Epithelial cell of prostate (primary cell): ENCODE measurements at regions not wholly inside any gene's neighbourhood (a gene's known extent, or its start where the extent isn't known, plus 50 kb on each side); places are given as distances from the start of the nearest gene placed in this dataset.

Experiments used
- DNase-seq: peaks from one replicate; pipeline ENCODE4 v3.0.0-alpha.2; 2011; ENCODE audit warnings: low read depth, low spot score
- H3K27ac ChIP-seq: fragments of 450-650 bp; 2 replicates; pipeline ENCODE4 v1.5.1; 2017; ENCODE audit warnings: mild to moderate bottlenecking

DNA sequence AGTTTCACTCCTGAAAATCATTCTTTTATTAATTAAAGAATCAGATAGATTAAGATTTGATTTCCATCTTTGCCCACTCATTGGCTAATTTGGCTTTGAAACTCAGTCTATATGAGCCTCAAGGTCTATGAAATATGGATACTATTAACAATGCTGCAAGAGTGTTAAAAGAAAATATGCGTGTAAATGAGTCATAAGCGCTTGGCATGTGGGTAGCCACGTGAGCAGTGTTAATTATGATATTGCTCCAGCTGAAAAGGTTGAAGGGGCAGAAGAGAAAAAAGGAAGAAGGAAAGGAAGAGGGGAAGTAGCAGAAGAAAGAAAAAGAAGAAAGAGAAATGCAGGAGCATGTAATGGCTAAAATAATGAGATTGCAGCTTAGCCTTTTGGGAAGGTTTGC, 151.4 kb downstream of the CHRM3 start:
- H3K27ac ChIP-seq: no peak overlapping the region
- DNase-seq: no peak

DNA sequence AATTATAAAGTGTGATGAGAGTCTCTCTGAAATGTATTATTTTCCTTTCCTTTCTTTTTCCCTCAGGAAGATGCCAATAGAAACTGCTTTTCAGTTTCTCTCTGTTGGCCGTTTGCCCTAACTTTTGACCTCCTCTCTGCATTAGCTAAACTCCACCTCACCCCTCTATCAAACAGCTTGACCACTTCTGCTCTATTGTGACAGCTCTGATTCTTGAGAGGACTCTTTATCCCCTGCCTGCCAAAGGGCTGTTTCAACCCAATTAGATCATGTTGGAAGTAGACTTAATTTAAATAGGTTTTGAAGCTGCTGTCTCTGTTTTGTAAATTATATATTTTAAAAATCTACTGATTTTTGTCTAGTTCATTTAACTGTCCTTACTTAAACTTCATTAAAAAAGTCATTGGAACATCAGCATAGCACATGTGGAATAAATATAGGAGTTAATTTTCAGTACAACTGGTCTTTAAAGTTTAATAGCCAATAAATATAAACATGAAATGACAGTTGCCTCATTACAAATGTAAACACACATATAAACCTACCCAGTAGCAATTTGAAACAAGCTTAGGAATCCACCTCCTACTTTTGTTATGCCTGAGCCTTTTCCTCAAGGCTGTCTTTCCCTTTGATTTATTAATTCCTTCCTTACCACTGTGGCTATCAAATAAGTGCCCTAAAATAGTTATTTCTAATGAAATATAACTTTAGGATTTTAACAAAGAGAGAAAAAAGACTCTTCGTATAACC, 152.0 kb downstream of the CHRM3 start:
- H3K27ac ChIP-seq: no peak overlapping the region
- DNase-seq: no peak

DNA sequence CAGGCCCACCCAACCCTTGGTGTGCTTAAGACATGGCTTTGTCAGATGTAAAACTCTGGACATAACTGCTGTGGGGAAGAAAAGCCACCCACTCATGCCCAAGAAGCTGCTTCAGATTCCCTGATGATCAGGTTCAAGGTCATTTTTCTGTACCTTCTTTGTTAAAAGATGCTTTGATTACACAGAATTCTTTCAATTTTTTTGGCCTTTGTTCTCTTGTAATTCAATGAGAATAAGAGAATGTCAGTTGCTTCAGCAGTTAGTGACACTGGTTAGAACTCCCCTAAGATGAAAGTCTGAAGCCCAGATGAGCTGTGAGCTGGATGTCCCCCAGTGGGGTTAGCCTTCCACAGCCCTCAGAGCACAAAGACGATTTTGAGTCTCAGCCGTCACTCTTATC, 152.7 kb downstream of the CHRM3 start:
- no peak for DNase-seq
- no peak overlapping the region for H3K27ac ChIP-seq

DNA sequence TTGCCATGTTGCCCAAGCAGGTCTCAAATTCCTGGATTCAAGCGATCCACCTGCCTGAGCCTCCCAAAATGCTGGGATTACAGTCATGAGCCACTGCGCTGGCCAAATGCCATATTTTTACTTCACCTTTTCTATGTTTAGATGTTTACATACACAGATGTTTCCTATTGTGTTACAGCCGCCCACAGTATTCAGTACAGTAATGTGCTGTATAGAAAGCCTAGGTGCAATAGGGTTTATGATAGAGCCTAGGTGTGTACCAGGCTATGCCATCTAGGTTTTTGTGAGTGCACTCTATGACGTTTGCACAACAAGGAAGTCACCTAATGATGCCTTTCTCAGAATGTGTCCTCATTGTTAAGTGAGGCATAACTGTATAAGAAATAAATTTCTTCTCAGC, 153.4 kb downstream of the CHRM3 start:
- DNase-seq: no peak

DNA sequence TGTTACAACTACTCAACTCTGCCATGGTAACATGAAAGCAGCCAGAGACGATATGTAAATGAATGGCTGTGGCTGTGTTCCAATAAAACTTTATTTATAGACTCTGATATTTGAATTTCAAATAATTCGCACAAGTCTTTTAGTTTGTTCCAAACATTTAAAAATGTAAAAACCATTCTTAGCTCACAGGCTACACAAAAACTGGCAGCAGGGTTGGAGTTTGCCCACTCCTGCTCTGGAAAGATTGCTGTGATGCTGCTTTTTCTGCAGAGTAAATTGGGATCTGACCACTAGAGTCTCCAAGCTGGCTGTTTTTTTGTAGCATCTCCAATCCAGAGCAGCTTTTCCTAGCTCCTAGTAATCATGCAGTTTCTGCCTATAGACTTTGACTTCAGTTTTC, 157.5 kb downstream of the CHRM3 start:
- DNase-seq: no peak
- H3K27ac ChIP-seq: no peak overlapping the region

More for the DNA sequence above, 153.4 kb downstream of the CHRM3 start:
- H3K27ac ChIP-seq: no peak overlapping the region

DNA sequence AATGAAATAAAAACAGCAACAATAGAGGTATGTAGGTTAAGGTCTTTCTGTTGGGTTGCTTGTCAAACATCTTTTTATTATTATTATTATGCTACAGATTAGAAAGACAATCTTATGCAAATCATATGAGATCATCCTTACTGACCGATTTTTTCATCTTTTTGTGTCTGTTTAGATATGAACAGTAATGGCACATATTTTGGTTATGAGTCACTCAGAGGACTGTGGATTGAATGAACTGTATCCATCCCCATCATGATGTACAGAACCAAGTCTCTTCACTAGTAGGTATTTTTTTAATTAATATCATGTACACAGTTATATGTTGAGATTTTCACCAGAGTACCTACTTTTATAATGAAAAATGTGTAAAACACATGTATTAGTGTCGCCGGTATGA, 159.1 kb downstream of the CHRM3 start:
- no peak overlapping the region for H3K27ac ChIP-seq
- DNase-seq: no peak

DNA sequence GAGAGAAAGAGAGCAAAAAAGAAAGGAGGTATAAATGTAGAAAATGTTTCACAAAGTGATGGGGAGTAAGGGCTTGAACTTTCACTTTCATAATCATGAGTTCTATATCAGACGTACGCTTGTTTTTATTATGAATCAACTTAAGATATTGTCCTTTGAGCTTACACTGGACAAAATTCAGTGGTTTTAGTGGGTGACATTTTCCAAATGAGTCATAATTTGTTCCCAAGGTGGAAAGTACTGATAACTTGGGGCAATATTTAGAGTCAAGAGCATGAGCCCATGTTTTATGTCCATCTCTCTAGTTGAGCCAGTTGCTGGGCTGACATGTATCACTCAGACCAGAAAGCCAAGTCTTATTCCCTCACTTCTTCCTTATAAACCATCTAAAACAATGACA, 161.6 kb downstream of the CHRM3 start:
- no peak for DNase-seq
- no peak overlapping the region for H3K27ac ChIP-seq

DNA sequence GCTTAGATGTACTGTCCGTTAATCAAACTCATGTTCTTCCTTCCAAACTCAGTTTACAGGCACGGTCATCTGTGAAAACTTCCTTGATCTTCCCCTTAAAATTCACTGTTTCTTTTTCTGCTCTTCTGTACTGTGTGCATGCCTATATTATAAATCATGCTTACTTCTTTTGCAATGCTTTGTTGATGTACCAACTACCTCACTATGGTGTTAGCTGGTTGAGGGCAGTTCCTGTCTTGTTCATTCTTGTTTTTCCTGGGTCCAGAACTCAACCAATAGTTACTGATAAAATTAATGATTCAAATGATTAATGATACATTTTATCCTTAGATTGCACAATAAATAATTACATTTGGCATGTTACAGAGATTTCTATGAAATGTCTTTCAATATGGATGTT, 163.8 kb downstream of the CHRM3 start:
- DNase-seq: peak; percentile 58
- H3K27ac ChIP-seq: peak overlapping the region; percentile 42

DNA sequence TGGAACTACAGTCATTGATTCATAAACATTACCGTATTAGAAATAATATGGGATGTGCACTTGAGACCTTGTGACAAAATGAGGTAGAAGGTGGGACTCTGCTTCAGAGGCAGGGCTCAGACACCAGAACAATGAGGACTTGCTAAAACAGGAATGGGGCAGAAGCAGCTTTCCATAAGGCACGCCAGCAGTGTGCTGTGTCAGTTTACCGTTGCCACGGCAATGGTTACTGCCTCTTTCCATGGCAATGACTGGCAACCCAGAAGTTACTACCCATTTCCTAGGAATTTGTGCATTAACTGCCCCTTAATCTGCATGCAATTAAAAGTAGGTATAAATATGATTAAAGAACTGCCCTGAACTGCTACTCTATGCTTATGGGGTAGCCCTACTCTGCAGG, 169.0 kb downstream of the CHRM3 start:
- no peak for DNase-seq
- no peak overlapping the region for H3K27ac ChIP-seq

DNA sequence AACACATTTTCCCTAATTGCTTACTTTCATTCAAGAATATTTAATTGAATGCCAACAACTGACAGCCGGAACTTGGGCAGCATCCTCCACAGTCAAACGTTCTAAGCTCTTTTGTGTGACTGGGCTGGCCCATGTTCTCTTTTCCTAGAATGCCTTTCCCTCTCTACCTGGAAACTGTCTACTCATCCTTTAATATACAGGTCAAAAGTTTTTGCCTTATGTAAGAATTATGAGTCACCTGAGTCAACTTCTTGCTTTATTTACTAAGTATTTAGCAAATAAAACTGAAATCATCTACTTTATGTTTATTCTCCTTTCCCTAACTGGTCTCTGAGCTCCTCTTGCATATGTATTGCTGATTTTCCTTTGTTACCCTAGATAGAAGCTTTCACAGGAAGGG, 172.2 kb downstream of the CHRM3 start:
- H3K27ac ChIP-seq: peak overlapping the region; percentile 31
- no peak for DNase-seq

DNA sequence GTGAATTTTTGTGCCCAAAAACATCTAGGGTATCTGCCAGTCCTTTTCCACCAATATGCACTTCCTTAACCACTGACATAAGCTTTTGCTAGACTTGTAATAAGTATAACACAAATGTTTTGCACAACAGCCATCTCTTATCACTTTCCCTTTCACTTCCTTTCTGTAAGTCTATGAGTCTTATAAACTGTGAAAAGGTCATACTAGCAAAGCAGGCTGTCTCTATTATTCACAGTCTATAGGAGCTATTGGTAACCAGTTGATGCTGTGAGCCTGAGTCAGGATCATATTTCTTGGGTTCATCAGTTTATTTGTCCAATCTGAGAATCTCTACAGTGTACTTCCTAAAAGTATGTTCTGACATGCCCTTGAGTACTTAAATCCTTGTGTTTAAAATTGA, 172.6 kb downstream of the CHRM3 start:
- H3K27ac ChIP-seq: peak overlapping the region; percentile 31

DNA sequence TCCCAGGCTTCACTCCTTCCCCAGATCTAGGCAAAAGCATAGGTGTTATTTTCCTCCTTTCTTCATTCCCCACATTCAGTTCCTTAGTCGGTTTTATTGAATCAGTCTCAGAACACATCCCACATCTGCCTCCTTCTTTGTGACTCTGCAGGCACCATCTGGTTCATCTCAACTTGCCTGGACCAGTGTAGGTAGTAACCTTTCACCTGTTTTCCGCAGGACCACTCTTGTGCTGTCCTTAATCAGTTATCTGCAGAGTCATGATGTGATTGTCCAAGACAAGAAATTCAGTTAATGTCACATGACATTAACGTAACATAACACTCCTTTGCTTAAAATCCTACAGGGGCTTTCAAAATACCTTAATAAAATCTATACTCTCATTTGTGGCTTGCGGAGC, 174.6 kb downstream of the CHRM3 start:
- DNase-seq: no peak
- H3K27ac ChIP-seq: no peak overlapping the region

More for the DNA sequence above, 172.6 kb downstream of the CHRM3 start:
- DNase-seq: peak; percentile 33

DNA sequence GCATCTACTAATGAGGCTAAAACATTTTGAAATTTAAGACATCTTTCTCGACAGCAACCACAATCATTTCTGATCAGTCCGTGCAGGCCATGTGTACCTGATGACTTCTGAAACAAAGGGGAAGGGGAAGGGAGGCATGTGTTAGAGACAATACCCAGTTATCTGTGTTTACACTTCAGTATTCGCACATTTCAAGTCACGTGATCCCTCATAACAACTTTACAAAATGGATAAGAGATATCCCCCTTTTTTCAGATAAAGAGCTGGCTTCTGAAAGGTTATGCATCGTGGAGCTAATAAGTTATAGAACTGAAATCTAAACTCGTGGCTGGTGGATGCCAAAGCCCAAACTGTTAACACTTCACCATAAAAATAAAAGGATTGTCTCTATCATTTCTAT, 175.7 kb downstream of the CHRM3 start:
- no peak for DNase-seq
- H3K27ac ChIP-seq: no peak overlapping the region

DNA sequence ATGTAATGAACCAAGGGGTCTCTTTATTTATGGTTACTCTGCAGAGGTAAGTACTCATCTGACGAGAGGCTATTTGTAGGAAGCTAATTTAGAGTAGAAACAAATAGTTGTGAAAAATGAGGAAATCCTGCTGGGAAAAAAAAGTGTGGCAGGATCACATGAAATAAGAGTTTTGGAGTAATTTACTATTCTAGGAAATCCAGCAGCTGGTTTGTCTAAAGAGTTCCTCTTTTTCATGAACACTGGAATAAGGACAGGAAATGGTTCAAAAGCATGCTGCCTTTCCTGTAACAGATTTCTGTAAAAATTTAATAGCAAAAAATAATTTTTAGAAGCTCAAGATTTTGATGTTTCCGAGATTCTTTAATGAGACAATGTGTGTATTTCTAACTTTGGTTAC, 177.3 kb downstream of the CHRM3 start:
- H3K27ac ChIP-seq: no peak overlapping the region
- DNase-seq: no peak

DNA sequence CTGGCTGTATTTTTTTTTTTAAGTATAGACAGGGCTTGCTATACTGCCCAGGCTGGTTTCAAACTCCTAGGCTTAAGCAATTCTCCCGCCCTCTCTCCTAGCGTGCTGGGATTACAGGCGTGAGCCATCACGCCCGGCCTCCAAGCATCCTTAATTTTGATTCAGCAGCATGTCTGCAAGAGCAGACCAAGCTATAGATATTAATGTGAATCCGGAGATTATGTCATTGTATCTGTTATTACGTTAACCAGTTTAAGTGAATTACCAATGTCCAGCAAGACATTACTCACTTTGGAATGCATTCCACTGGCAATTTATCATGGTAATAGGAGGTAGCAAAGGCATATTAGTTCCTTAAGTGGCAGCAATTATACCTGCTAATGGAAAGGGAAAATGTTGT, 179.7 kb downstream of the CHRM3 start:
- H3K27ac ChIP-seq: no peak overlapping the region
- DNase-seq: no peak

DNA sequence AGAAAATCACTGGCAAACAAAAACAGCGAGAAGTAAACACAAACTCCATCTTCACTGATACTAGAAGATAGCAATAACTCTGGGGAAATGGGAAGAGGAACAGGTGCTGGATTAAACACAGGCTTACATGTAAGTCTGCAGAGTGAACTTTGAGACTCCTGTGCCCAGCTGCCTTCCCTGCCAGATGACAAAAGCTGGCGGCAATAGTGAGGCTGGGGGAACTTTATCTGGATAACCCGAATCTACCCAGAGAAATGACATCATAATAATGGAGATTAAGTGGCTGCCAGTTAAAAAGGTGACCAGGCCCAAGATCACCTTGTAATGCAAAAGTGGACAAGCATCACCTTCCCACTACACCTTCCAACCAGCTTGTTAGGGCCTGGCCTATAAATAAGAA, 184.5 kb downstream of the CHRM3 start:
- no peak for DNase-seq

DNA sequence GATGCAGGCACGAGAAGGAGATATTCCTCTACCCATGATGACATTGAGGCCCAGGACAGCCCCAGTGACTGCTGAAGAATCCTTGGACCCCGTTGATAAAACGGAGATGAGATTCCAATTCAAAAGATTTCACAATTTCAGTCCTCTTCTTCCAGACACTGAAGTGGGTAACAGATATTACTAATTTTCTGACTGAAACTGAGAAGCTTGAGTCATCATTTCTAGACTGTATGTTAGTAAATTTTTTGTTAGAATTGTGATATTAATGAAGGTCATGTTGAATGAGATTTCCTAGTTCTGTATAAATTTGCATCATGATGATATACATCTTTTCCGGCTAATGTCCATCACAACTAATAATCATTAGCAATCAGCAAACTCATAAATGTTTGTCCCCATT, 185.8 kb downstream of the CHRM3 start:
- DNase-seq: no peak
- no peak overlapping the region for H3K27ac ChIP-seq

More for the DNA sequence above, 184.5 kb downstream of the CHRM3 start:
- H3K27ac ChIP-seq: no peak overlapping the region

DNA sequence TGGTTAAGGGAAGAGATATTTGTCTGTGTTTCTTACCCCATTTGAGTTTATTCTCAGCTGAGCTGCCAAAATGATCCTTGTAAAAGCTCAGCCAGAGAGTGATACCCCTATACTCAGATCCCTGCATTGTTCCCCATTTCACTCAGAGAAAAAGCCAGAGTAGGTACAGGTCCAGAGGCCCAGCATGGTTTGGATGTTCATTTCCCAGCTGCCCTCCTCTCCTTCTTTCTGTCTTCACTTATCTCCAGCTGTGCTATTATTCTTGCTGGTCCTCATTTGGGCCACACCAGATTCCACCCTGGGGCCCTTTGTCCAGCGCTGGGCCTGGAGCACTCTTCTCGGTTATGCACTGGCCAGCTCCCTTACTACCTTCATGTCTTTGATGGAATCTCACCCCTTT, 187.7 kb downstream of the CHRM3 start:
- DNase-seq: no peak
- H3K27ac ChIP-seq: no peak overlapping the region

DNA sequence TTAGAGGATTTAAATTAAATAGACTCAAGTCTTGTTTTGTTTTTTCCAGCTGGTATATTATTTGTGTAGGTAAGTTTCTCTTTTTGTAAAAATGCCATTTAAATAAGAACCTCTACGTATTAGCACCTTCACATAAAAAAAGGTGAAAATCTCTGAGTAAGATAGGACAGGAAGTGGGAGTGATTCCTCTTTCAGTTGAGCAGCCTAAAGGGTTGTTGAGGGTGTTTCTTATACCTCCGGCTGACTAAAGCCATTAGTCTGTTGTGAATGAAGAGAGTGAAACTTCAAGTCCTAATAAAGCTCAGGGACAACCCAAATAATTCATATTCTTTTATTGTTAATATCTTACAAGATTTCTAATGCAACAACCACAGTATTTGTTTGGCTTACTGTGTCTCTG, 188.7 kb downstream of the CHRM3 start:
- DNase-seq: no peak
- no peak overlapping the region for H3K27ac ChIP-seq

DNA sequence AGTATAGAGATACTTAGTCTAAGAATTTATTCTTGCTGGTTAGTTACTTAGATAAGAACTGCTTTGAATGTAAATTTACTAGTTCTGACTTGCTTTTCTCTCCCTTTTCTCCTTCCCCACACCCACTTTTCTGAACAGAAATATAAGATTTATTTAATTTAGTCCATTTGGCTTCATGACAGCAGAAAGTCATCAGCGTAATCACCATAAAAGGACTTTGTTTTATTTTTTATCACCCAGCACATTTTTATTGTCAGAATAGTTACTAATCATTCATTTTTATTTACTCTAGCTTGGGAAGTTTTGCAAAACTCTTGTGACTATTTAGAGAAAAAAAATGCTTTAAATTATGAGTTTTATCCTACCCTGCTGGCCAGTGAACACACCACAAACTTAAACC, 197.2 kb downstream of the CHRM3 start:
- no peak overlapping the region for H3K27ac ChIP-seq
- DNase-seq: no peak

DNA sequence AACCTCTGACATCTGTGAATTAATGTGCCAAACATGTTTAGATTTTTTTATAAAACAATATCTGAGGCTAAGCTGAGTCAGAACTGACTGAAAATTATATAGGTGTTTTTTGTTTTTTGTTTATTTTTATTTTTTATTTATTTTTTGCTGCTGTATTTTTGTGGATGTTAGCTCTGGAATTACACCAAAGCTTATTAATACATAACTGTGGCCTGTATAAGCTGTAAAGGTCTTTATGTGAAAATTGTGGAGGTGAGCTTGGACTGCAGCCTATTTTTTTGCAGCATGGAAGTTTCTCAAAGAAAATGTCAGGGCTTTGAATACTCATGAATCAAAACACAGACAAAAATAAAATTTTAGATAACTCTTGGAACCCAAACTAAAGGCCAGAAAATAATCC, 199.8 kb downstream of the CHRM3 start:
- no peak for DNase-seq
- no peak overlapping the region for H3K27ac ChIP-seq

DNA sequence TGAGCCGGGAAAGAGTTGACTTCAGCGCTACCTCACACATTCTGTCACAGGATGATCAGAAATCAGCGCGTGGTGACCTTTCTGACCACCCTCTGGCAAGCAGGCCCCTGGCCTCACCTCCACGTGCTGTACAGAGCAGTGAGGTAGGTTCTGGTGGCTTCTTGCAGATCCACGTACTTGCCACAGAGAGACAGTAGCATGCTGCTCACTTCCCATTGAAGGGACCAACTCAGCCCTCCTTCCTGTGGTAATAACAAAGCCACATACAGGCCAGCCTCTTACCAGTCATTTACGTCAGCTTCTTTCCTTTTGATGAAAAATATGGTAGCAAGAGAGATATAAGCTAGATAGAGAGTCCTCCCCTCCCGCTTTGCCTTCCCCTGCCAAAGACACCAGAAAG, 200.7 kb downstream of the CHRM3 start:
- no peak overlapping the region for H3K27ac ChIP-seq
- no peak for DNase-seq
